GM19351 (cell line): ENCODE measurements at regions not wholly inside any gene's neighbourhood (a gene's known extent, or its start where the extent isn't known, plus 50 kb on each side); places are given as distances from the start of the nearest gene placed in this dataset.

Experiments used
- ATAC-seq: cut with Tn5 transposase; IDR thresholded peaks from one replicate; pipeline ENCODE4 v1.9.1; 2021; ENCODE audit warnings: mild to moderate bottlenecking, moderate library complexity; ENCODE audit not compliant: unreplicated experiment

DNA sequence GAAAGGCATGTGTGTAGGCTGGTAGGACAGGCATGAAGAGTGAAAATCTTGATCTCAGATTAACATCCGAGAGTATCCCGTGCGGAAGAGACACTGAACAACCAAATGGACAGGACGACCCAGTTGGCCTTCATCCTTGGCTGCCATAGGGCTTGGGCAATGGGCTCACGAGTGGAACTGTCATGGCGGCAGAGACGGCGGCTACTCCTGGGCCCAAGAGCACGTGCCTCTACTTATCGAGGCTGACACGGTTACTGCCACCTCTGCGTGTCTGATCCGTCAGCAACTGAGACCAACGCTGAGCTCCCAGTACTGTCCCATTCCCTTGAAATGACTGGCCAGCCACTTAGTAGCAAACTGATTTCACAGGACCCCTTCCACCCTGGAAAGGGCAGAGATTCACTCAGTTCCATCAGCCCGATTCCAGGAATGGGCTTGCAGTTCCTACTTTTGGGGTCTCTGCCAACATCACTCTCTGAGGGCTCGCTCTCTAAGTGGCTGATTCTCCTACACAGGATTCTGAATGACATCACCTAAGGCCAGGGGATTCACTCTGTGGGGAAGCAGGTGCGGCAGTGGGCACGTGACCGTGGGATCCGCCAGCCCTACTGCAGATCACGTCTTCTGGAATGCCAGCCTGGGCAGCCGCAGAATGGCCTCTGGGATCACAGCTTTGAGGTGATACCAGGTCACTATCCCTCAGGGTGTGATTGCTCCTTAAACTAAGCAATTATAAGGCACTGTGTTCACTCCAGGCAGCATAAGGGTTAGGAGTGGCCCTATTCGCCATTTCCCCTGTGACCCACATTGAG, 97.8 kb downstream of the RPS6KA4 start:
- ATAC-seq = no peak

DNA sequence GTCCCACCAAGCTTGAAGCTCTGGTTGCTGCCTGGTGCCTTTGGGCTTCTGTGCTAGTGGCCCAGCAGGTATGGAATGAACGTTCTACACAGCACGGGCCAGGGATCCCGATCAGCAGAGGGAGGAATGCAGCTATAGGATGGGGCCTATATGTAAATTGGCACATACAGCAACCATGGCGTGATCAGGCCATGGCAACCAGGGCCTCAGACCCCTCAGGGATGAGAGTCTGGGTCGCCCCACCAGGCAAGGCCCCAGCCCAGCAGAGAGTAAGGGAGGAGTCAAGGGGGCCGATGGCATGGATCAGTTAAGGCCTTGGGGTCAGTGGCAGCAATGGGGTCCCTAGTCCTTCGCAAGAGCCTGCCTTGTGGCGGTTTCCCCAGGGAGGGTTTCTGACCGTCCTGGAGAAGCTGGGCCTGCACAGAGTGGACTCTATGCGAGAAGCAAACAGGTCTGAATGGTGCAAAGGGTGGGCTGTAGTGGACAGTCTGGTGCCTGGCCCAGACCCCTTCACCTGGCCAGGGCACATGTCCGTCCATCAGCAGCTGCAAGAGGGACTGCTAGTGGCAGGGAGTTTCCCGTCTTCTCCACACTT, 98.2 kb upstream of the SLC22A11 start:
- ATAC-seq = no peak

DNA sequence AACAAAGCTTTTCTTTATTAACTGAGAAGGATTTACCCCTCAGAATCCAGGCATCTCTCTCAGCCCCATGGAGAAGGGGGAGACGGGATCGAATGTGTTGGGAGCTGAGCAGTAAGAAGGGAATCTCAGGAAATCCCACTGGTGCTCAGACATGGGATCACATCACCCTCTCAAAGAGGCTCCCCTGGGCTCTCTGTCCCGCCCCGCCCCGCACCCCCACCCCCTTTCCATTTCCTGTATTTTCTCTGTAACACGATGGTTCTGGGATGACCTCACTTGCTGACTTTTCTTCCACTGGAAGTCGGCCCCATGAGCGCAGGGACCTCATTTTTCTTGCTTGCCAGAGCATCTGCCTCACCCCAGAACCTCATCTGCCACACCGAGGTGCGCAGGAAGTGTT, 96.7 kb upstream of the SLC22A11 start:
- ATAC-seq = no peak

DNA sequence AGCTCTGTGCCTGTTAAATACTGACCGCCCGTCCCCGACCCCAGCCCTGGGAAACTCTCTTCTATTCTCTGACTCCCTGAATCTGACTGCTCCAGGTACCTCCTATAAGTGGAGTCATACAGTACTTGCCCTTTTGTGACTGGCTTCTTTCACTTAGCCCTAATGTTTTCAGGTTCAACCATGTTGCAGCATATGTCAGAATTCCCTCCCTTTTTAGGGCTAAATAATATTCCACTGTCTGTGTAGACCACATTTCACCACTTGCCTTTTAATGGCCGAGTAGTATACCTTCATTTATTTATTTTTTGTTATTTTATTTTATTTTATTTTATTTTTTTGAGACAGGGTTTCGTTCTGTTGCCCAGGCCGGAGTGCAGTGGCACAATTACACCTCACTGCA, 96.1 kb upstream of the SLC22A11 start:
- no peak for ATAC-seq

DNA sequence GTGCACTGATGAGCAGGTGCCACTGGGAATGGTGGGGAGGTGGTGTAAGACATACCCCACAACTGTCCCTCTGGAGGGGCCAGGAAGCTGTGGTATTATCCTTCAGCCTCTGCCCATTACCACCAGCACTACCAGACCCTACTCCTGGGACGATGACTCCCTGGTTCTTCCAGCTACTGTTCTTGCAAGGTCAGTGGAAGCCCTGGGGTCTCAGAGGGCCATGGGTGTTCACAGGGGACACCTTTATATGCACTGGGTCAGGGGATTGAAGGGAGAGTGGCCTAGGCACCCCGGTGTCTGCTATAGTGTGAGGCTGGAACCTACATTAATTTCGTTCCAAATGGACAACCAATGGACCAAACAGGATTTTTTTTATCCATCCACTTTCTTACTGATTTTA, 94.7 kb upstream of the SLC22A11 start:
- ATAC-seq = no peak

DNA sequence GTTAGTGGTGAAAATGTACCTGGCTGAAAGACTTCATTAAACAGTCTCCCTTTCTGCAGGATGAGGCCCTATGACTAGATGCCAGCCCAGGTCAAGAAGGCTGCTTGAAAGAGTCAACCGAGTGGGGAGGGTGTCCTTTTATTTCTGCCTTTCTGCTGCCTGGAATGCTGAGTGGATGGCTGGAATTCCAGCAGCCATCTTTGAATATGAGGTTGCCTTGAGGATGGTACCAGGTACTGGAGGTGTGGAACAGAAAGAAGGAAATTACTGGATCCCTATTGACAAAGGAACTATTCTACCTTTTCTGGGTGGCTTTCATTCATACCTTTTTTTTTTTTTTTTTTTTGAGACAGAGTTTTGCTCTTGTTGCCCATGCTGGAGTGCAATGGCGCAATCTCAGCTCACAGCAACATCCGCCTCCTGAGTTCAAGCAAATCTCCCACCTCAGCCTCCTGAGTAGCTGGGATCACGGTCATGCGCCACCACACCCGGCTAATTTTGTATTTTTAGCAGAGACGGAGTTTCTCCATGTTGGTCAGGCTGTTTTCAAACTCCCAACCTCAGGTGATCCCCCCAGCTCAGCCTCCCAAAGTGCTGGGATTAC, 89.5 kb upstream of the SLC22A11 start:
- ATAC-seq = no peak

DNA sequence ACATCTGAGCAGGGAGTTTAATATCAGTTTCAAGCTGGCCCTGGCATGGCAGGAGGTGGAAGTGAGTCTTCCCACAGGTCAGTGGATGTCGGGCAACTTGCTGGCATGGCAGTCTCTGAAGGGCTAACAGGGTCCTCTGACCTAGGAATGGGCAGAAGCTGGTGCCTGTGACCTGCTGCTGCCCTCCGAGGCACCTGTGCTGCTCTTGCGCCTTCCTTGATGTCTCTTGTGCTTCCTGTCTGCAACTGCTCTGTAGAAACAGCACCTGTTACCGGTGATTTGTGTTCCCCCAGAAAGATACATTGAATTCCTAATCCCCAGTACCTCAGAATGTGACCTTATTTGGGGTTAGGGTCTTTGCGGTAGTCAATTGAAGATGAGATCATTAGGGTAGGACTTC, 86.5 kb upstream of the SLC22A11 start:
- no peak for ATAC-seq

DNA sequence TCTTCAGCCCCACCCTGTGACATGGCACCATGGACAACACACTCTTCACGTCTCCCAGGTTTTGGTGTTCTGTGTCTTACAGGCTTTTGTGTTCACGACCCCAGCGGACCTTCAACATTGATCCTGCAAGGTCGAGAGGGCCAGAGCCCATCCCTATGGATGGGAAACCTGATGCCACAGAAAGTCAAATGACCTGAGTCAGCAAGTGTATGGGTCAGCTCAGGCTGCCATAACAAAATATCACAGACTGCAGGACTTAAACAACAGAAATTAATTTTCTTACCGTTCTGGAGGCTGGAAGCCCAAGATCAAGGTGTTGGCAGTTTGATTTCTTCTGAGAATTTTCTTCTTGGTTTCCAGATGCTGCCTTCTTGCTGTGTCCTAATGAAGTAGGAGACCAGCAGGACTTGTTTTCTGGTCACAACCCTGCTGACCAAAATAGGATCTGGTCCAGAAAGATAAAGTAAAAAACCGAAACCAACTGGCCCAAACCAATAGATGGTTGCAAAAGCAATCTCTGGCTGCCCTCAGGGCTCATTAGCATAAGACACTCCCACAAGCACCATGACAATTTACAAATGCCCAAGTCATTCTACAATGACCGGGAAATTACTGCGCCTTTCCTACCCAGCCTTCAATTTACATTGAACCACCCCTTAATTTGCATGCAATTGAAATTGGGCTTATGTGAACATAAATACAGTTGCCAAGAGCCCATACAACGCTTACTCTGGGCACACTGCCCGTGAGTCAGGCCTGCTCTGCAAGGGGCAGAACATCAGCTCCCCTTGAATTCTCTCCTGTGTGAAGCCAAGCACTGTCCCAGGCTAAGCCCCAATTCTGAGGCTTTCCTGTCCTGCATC, 82.9 kb upstream of the SLC22A11 start:
- ATAC-seq = no peak

DNA sequence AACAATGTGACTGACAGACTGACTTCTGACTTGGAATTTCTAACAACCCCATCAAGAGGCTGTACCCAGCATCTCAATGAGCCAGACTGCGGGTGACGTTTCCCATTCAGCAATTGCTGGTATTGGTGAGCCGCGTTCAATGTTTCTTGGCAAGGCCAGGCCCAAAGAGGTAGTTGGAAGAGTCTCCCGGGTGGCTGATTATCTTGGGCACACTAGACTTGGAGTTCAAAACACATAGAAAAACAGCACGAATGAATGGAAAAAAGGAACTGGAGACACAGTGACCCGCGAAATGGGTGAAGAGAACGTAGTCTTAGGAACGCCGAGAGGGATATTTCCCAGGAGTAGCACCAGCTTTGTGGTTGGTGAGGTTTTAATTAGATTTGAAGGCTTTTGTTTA, 81.1 kb upstream of the SLC22A11 start:
- ATAC-seq = no peak

DNA sequence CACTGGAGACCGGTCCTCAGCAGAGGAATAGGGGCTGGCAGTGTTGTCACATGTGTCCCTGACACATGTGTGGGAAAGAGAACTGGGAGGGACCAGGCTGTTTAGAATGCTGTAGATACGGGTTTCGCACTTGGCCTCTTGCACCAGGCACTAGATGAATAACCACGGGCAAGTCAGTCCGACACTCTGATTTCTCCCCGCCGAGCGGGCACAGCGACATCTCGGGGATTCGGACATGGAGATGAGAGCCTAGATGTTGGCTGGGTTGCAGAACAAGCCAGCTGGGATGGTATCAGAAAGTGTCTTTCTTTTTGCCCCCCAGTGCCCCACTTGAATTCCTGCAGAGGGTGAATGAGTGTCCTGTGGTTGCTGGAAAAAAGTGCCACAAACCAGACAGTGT, 80.6 kb upstream of the SLC22A11 start:
- no peak for ATAC-seq

DNA sequence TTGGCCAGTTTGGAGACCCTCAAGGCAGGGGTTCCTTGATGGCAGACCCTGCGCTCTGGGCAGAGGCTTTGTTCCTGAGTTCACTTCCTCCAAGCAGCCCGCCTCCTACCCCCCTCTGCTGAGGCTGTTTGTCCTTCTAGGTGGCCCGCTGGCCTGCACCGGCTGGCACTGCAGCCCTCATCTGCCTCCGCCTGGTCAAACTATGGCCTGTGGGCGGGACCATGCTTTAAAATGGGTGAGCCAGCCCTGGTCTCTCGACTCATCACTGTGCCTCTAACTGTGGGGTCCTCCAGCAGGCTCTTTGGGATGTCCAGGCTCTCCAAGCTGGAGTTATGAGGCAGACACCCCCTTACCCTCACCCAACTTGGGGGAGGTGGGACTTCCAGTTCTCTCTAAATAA, 78.9 kb upstream of the SLC22A11 start:
- ATAC-seq = no peak

DNA sequence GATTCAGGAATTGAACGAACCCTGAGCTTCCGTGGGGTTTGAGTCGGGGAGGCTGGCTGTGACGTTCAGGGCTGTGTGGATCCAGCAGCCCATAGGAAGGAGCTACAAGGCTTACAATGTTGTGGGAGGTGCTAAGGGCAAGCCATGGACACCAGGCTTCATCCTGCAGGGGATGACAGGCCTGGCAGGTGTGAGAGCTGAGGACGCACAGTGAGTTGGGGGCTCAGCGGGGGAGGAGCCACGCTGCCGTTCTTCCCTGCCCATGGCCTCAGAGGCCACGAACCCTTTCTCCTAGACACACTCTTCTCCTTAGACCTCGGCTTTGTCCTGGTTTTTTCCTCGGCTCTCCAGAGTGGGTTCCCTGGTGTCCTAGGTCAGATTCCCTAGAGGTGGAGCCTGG, 78.1 kb upstream of the SLC22A11 start:
- ATAC-seq = no peak

DNA sequence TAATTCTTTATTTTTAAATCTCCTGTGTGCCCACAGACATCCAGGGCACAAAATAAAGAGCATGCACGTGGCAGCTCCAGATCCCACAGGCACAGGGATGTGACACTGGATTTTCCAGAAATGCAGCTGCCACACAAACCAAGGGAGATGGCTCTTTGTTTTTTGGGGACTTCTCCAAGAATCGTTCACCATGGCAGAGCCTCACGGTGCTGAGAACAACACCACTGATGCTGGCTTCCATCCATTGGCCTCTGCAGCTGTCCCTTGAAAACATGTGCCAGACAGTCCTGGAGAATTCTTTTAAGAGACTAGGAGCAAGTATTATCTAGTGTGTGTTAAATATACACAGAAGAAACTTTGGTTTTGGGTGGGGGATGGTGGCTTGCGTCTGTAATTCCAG, 73.2 kb upstream of the SLC22A11 start:
- ATAC-seq = no peak

DNA sequence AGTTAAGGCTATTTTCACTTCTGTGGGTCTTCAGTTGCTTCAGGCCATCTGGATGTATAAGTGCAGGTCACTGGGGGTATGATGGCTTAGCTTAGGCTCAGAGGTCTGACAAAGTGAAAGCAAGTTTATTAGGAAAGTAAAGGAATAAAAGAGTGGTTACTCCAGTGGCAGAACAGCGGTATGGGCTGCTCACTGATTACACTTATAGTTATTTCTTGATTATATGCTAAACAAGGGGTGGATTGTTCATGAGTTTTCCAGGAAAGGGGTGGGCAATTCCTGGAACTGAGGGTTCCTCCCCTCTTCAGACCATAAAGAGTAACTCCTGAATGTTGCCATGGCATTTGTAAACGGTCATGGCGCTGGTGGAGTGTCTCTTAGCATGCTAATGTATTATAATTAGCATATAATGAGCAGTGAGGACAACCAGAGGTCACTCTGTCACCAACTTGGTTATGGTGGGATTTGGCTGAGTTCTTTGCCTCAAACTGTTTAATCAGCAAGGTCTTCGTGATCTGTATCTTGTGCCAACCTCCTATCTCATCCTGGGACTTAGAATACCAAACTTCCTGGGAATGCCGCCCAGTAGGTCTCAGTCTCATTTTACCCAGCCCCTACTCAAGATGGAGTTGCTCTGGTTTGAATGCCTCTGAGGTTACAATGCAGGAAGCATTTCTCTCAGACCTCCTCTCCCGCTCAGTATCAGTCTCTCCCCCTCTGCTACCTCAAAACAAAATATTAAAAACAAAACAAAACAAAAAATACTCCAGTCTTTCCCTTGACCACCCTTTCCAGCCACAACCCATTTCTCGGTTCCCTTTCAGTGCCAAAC, 71.3 kb upstream of the SLC22A11 start:
- ATAC-seq = no peak

DNA sequence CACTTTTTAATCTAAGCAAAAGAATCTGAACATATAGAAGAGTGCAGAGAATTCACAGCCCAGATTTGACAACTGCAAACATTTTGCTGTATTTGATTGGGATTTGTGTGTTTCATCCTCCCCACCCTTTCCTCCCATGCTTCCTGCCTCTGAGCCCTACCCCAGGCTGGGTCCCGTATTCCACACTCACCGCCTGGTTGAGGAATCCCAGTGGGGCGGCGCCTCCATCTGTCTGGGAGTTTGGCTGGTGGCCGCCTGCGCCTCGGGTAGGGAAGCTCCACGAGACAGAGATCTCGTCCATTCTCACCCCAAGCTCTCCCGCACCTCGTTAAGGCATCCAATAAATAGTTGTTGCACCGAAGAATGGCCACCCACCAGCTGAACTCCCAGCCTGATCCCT, 70.7 kb upstream of the SLC22A11 start:
- no peak for ATAC-seq

DNA sequence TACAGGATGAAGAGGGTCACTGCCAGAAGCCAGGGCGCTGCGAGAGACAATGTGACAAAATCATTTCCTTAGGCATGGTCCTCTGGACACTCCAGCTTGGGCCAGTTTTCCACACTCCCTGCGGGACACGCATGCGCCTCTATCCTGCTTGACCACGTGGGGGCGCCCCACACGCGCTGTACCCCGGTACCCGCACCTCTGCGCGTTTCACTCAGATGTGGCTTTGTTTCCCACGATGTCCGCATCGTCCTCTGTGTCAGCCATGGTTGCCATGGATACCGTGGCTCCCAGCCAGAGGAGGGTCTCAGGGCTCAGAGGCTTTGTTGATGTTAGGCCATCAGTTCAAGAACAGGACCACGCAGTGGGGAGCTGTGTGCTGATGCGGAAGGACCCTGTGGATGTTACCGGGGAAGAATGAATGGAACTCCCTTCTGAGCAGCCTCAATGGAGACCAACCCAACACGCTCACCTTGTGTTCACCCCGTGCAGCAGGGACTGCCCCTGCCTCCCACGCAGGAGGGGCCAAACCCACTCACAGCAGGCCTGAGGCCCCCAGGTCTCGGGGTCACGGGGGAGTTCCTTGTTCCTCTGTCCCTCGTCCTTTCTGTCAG, 65.8 kb upstream of the SLC22A11 start:
- no peak for ATAC-seq

DNA sequence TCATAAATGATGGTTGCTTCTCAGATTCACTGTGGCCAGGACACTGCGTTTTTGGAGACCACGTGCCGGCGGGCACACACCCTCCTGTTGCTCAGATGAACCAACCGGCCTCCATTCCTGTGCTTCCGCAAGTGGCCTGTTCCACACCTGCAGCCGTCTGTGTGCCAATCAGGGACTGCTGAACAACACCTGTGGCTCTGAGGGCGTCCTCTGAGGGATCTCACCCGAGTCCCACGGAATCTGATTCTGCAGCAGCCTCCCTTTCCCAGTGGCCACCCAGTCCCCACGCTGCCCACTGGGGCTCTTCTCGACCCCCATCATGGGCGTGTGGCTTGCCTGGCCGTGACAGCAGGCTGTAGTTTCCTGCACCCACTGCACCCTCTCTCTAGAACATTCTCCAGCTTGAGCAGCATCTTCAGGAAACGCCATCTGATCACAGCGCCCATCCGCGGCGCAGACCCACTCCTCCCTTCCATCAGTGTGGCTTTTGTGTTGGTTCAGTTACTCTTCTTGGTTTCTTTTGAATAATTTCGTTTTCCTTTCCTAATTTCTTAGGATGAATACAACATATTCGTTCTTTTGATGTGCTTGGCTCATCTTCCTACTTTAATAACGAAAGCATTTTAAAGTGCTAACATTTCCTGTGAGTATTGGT, 65.1 kb upstream of the SLC22A11 start:
- no peak for ATAC-seq

DNA sequence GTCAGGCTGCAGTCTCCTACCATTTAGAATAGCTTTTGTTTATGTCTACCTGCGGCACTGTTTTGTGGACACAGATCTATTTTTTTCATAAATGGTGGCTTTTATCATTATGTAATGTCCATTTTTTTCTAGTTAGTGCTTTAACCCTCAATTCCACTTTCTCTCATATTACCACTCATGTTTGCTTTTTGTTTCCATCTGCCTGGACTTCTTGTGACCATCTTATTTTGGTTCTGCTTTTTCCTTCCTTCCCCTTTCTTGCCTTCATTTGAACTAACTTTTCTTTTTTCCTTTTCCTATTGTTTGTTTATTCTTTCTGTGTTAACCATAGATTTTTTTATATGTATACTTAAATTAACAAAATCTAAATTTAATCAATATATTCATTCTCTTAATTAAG, 63.2 kb upstream of the SLC22A11 start:
- ATAC-seq = no peak

DNA sequence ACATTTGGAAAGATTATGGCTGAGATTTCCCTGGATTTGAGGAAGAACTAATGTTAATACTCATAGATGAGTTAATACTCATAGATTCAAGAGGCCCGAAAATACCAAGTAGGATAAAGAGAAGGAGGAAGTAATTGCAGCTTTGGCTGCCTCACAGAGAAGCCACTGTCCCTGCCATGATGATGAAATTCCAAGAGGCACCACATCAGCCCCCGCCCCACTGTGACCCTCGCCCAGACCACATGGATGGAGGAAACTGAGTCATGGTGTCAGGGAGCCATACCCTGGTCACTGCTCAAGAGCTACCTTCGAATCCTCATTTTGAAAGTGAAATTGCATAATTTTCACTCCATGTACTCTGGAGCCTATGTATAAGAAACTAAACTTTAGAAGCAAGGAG, 57.6 kb upstream of the SLC22A11 start:
- ATAC-seq = no peak
